ENCODE measurements at regions not wholly inside any gene's neighbourhood (a gene's known extent, or its start where the extent isn't known, plus 50 kb on each side); places are given as distances from the start of the nearest gene placed in this dataset.
A peak's percentile ranks its signal among the peaks of the same experiment; 100 is the strongest.

GRCh38 chr15:36156879-36157427, 422.5 kb upstream of the CDIN1 start:
- H3K18ac ChIP-seq (ENCODE audit: low read depth, low read length), result 0 out of 2 replicates have a peak overlapping the region, but pooled peaks have one; percentile 17
- peaks cover 5% of the 10 kb centered on the region for H3K9me1 ChIP-seq (ENCODE audit: insufficient read depth, low read length)
- peak overlapping the region; percentile 64 for H3K23ac ChIP-seq (ENCODE audit: low read depth, low read length)
- H2AFZ ChIP-seq (replicated peaks; ENCODE audit: low read length, poor library complexity), result peak overlapping the region; percentile 81
- no CpG with 5 or more reads among the region's 1 CpG for WGBS, 2 experiments (ENCODE audit: extremely low coverage in 2 of 2, insufficient read length in 1 of 2)
- no peak for TF ChIP-seq MAZ (IDR thresholded peaks at IDR 0.05; ENCODE audit: borderline replicate concordance, low read depth, low read length)
- peak; percentile 91 for TF ChIP-seq CEBPB (IDR thresholded peaks at IDR 0.05; ENCODE audit: low read depth, low read length)
- in situ Hi-C loops (cut with MboI; ENCODE audit: low sequenced_read_pairs), result no loop called here
- H3K27ac ChIP-seq (ENCODE audit: insufficient read depth, low read length), result no peak overlapping the region
- H3K4ac ChIP-seq (ENCODE audit: low read depth, low read length), result peak overlapping the region; percentile 68; the same call in 1 of the 2 replicates
- no peaks in the 10 kb centered on the region for H4K20me1 ChIP-seq (ENCODE audit: insufficient read depth, low read length)
- no peak overlapping the region for H2BK15ac ChIP-seq (ENCODE audit: low read depth, low read length)
- no peaks in the 10 kb centered on the region for H3K9me3 ChIP-seq (ENCODE audit: control insufficient read depth, insufficient read depth, low read length)
- CTCF ChIA-PET, result interaction anchor here (0.7 kb wide), 1 partner anchor 8 kb away, joined by 4 read pairs; no protein-coding TSS in a partner anchor
- no peak overlapping the region for H3K4me3 ChIP-seq (ENCODE audit: insufficient read depth, low read depth, low read length)
- H3K56ac ChIP-seq (ENCODE audit: extremely low read depth, insufficient read depth, low read length), result no peak overlapping the region
- H3K4me1 ChIP-seq (ENCODE audit: control insufficient read depth, insufficient read depth, low read length), result peaks cover 5% of the 10 kb centered on the region
- POLR2A ChIA-PET (ENCODE audit: unreplicated experiment), result interaction anchor here (0.5 kb wide), 1 partner anchor 1016 kb away, joined by 3 read pairs; no protein-coding TSS in a partner anchor
- H2AK5ac ChIP-seq (ENCODE audit: low read depth, low read length), result no peak overlapping the region
- no peaks in the 10 kb centered on the region for H3K36me3 ChIP-seq (ENCODE audit: control insufficient read depth, insufficient read depth, low read length)
- peak overlapping the region; percentile 91 for H2BK20ac ChIP-seq (ENCODE audit: low read depth, low read length)
- H4K8ac ChIP-seq (ENCODE audit: low read depth in 2 of 2, low read length in 2 of 2), result peak overlapping the region in 1 of 2 experiments; percentile 71; a peak in 1 of 4 replicates
- peak overlapping the region; percentile 59 for H2BK120ac ChIP-seq (ENCODE audit: low read depth, low read length)
- peak overlapping the region; percentile 22; the same call in 1 of the 2 replicates for H4K5ac ChIP-seq (ENCODE audit: low read depth, low read length)
- peak overlapping the region; percentile 80 for H3K14ac ChIP-seq (replicated peaks; ENCODE audit: low read depth, low read length)
- peak; percentile 56 for DNase-seq
- no TSS peak for BruUV-seq (replicated peaks)
- no peak overlapping the region for H2AK9ac ChIP-seq (replicated peaks; ENCODE audit: low read depth, low read length, poor library complexity)
- intact Hi-C loops (cut with micrococcal nuclease), result no loop called here
- dilution Hi-C loops (cut with HindIII; ENCODE audit: low sequenced_read_pairs, unreplicated experiment), result no loop called here
- no peak overlapping the region for H3K9ac ChIP-seq (ENCODE audit: low read depth, low read length)
- H3K79me1 ChIP-seq (ENCODE audit: low read depth in 1 of 2, low read length in 2 of 2), result no peaks in the 10 kb centered on the region
- no peak overlapping the region for H2BK5ac ChIP-seq (ENCODE audit: low read depth, low read length, poor library complexity, severe bottlenecking)
- ATAC-seq (ENCODE audit: low read depth), result peak; percentile 74
- peak overlapping the region; percentile 10; the same call in 1 of the 2 replicates for H3K4me2 ChIP-seq (ENCODE audit: low read depth, low read length)
- peak overlapping the region; percentile 55; the same call in 1 of the 2 replicates for H4K91ac ChIP-seq (ENCODE audit: insufficient read depth, low read depth, low read length)
- H3K27me3 ChIP-seq (ENCODE audit: control insufficient read depth, insufficient read depth, low read length), result no peaks in the 10 kb centered on the region

All from IMR-90 (cell line).